Upper lobe of left lung (tissue), 6 donors: ENCODE measurements at regions not wholly inside any gene's neighbourhood (a gene's known extent, or its start where the extent isn't known, plus 50 kb on each side); places are given as distances from the start of the nearest gene placed in this dataset.

ENCODE experiments used
- ATAC-seq, 2 donors: fragments of 200-7000 bp; cut with Tn5 transposase; one replicate each; pipeline ENCODE4 v1.9.1; 2022; ENCODE audit warnings: mild to moderate bottlenecking in 2 of 2, moderate library complexity in 2 of 2; ENCODE audit not compliant: low FRiP score in 2 of 2
- DNase-seq, 2 donors: peaks; one replicate each; pipeline ENCODE4 v3.0.0-alpha.2; 2019 to 2020
- H3K27ac ChIP-seq, 4 donors: fragments of 200-600 bp; sonication (generic); one replicate each; pipeline ENCODE4 v1.5.1; 2016 to 2019
- H3K27me3 ChIP-seq, 4 donors: fragments of 200-600 bp; sonication (generic); one replicate each; pipeline ENCODE4 v1.5.1; 2017 to 2019
- H3K36me3 ChIP-seq, 4 donors: fragments of 200-600 bp; sonication (generic); one replicate each; pipeline ENCODE4 v1.5.1; 2016 to 2019
- H3K4me1 ChIP-seq, 4 donors: fragments of 200-600 bp; sonication (generic); one replicate each; pipeline ENCODE4 v1.5.1; 2018 to 2019
- H3K4me3 ChIP-seq, 4 donors: fragments of 200-600 bp; sonication (generic); one replicate each; pipeline ENCODE4 v1.5.1; 2017 to 2019; ENCODE audit warnings: mild to moderate bottlenecking in 2 of 4, moderate library complexity in 1 of 4
- H3K9me3 ChIP-seq, 4 donors: fragments of 200-600 bp; sonication (generic); one replicate each; pipeline ENCODE4 v1.5.1; 2018 to 2019
- CTCF ChIP-seq, 6 experiments: fragments of 450-650 bp in 4 of 6; fragments of 200-600 bp in 2 of 6; sonication (generic) in 2 of 6; IDR thresholded peaks; one replicate each; pipeline ENCODE4 v1.5.1; 2016 to 2019; ENCODE audit warnings: antibody characterized with exemption in 6 of 6
- EP300 ChIP-seq, 4 donors: sonication (generic); formaldehyde crosslinking; IDR thresholded peaks; one replicate each; pipeline ENCODE4 v1.5.1; 2017; ENCODE audit warnings: antibody characterized with exemption in 4 of 4, control low read depth in 2 of 4
- POLR2A ChIP-seq, 4 donors: fragments of 450-650 bp; IDR thresholded peaks; one replicate each; pipeline ENCODE4 v1.5.1; 2016 to 2017; ENCODE audit warnings: antibody characterized with exemption in 4 of 4, mild to moderate bottlenecking in 2 of 4
- POLR2AphosphoS5 ChIP-seq, 2 donors: sonication (generic); formaldehyde crosslinking; IDR thresholded peaks; one replicate each; pipeline ENCODE4 v1.5.1; 2017; ENCODE audit warnings: antibody characterized with exemption in 2 of 2
- WGBS, 2 donors: methylation state at CpG; one replicate each; pipeline ENCODE4 v1.1.5; 2017 to 2018; 5-methylcytosine and 5-hydroxymethylcytosine counted together
- donor health status: DM: no; HTN: no; CAD: no; lungs with moderate emphysema.
- donor health status: DM: no; HTN: yes; CAD: no; lungs with severe emphysema.

GRCh38 chr4:16322183-16322582 lies 95.9 kb upstream of the TAPT1 start:
- no peaks in the 10 kb centered on the region for H3K36me3 ChIP-seq
- ATAC-seq (no peak), DNase-seq (no peak)
- TF ChIP-seq POLR2AphosphoS5 (IDR thresholded peaks at IDR 0.05) (no peak), EP300 (IDR thresholded peaks at IDR 0.05) (no peak), CTCF (IDR thresholded peaks at IDR 0.05) (no peak), POLR2A (IDR thresholded peaks at IDR 0.05) (no peak)
- no peaks in the 10 kb centered on the region for H3K27me3 ChIP-seq
- WGBS, 2 donors: 26 to 27% methylated on average over 1 of the region's 1 CpG
- no peaks in the 10 kb centered on the region for H3K4me1 ChIP-seq
- H3K4me3 ChIP-seq: no peak overlapping the region
- H3K9me3 ChIP-seq: no peaks in the 10 kb centered on the region
- no peak overlapping the region for H3K27ac ChIP-seq

- Histone ChIP-seq H3K27ac (no peak overlapping the region), H3K4me1 (no peaks in the 10 kb centered on the region), H3K9me3 (no peaks in the 10 kb centered on the region), H3K4me3 (no peak overlapping the region), H3K27me3 (no peaks in the 10 kb centered on the region), H3K36me3 (no peaks in the 10 kb centered on the region)
- no peak for TF ChIP-seq POLR2AphosphoS5 (IDR thresholded peaks at IDR 0.05)
- TF ChIP-seq EP300 (IDR thresholded peaks at IDR 0.05): no peak
- TF ChIP-seq POLR2A (IDR thresholded peaks at IDR 0.05): no peak
- TF ChIP-seq CTCF (IDR thresholded peaks at IDR 0.05): no peak
- no peak for DNase-seq
- no peak for ATAC-seq
- WGBS, 2 donors: 92 to 93% methylated on average over 8 of the region's 8 CpGs
Observed at GRCh38 chr4:16315456-16315855, 89.2 kb upstream of the TAPT1 start.

- Histone ChIP-seq H3K9me3 (no peaks in the 10 kb centered on the region), H3K4me3 (no peak overlapping the region), H3K27ac (no peak overlapping the region), H3K4me1 (no peaks in the 10 kb centered on the region), H3K27me3 (no peaks in the 10 kb centered on the region), H3K36me3 (no peaks in the 10 kb centered on the region)
- DNase-seq: no peak
- ATAC-seq: no peak
- WGBS, 2 donors: 59 to 78% methylated on average over 3 of the region's 3 CpGs
- TF ChIP-seq POLR2A (IDR thresholded peaks at IDR 0.05): no peak
- no peak for TF ChIP-seq CTCF (IDR thresholded peaks at IDR 0.05)
- no peak for TF ChIP-seq POLR2AphosphoS5 (IDR thresholded peaks at IDR 0.05)
- TF ChIP-seq EP300 (IDR thresholded peaks at IDR 0.05): no peak
Observed at GRCh38 chr4:16310606-16311005, 84.3 kb upstream of the TAPT1 start.

DNA sequence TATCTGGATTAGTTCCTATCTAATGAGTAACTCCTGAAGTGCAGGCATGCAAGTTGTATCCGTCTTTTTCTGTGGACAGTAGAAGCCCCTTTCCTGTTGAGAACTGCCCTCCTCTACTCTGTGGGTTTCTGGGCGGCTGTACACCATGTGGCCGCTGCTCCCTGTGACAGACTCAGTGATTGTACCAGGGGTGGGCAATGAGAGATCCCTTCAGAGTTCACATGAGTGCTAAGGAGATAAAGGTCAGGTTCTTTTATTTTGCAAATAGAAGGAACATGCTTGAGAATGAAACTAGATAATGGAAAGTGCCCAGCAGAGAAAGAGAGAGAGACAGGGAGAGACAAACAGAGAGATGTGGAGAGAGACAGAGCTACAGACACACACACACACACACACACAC lies 76.4 kb upstream of the TAPT1 start:
- Histone ChIP-seq H3K4me3 (no peak overlapping the region), H3K27ac (no peak overlapping the region), H3K9me3 (no peaks in the 10 kb centered on the region), H3K4me1 (no peaks in the 10 kb centered on the region), H3K27me3 (no peaks in the 10 kb centered on the region), H3K36me3 (no peaks in the 10 kb centered on the region)
- DNase-seq (no peak), ATAC-seq (no peak)
- TF ChIP-seq CTCF (IDR thresholded peaks at IDR 0.05) (no peak), EP300 (IDR thresholded peaks at IDR 0.05) (no peak), POLR2A (IDR thresholded peaks at IDR 0.05) (no peak), POLR2AphosphoS5 (IDR thresholded peaks at IDR 0.05) (no peak)
- 80 to 82% methylated on average over 3 of the region's 3 CpGs for WGBS, 2 donors

DNA sequence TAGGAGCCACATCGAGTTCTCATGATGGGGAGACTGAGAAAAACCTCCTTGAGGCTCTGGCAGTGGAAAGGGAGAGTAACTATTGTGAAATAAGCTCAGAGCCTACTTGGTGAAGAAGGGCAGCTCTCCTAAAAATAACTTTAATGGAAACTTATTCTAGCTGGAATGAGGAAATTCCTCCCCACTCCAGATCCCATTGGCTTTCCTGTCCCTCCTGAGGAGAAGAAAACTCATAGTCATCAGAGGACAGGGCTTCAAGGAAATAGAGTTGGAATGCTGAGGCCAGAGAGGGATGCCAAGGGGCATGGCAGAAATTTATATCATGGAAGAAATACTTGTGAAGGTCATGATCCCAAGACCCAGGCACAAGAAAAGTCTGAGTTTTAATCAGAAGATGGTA lies 70.7 kb upstream of the TAPT1 start:
- ATAC-seq (no peak), DNase-seq (no peak)
- Histone ChIP-seq H3K27me3 (no peaks in the 10 kb centered on the region), H3K9me3 (no peaks in the 10 kb centered on the region), H3K36me3 (no peaks in the 10 kb centered on the region), H3K27ac (no peak overlapping the region), H3K4me3 (no peak overlapping the region), H3K4me1 (no peaks in the 10 kb centered on the region)
- WGBS, 2 donors: 62 to 90% methylated on average over 1 of the region's 1 CpG
- TF ChIP-seq CTCF (IDR thresholded peaks at IDR 0.05) (no peak), POLR2AphosphoS5 (IDR thresholded peaks at IDR 0.05) (no peak)
